Breast epithelium (tissue), 4 donors: ENCODE measurements at regions not wholly inside any gene's neighbourhood (a gene's known extent, or its start where the extent isn't known, plus 50 kb on each side); places are given as distances from the start of the nearest gene placed in this dataset.

Experiments used
- DNase-seq, 2 donors: peaks; one replicate each; pipeline ENCODE4 v3.0.0-alpha.2; 2019; ENCODE audit warnings: low spot score in 2 of 2
- H3K27ac ChIP-seq, 2 donors: fragments of 200-600 bp; sonication (generic) in 1 of 2; one replicate each; pipeline ENCODE4 v1.5.1; 2016 to 2019; ENCODE audit warnings: mild to moderate bottlenecking in 1 of 2
- H3K27me3 ChIP-seq, 2 donors: fragments of 200-600 bp; sonication (generic) in 1 of 2; one replicate each; pipeline versions ENCODE4 v1.5.1 to v1.6.0; 2017 to 2019; ENCODE audit warnings: control low read depth in 1 of 2, mild to moderate bottlenecking in 1 of 2
- H3K36me3 ChIP-seq: fragments of 200-600 bp; one replicate; pipeline ENCODE4 v1.5.1; 2019
- H3K4me1 ChIP-seq, 2 donors: fragments of 200-600 bp; sonication (generic); one replicate each; pipeline ENCODE4 v1.5.1; 2016 to 2019; ENCODE audit warnings: control low read depth in 1 of 2
- H3K4me3 ChIP-seq, 3 donors: fragments of 200-600 bp; sonication (generic); 1 replicate in 2 of 3; 2 replicates in 1 of 3; pipeline ENCODE4 v1.5.1; 2016 to 2019; ENCODE audit warnings: mild to moderate bottlenecking in 3 of 3, moderate library complexity in 2 of 3
- H3K9me3 ChIP-seq, 2 donors: fragments of 200-600 bp; sonication (generic) in 1 of 2; one replicate each; pipeline ENCODE4 v1.5.1; 2016 to 2019; ENCODE audit warnings: control low read depth in 1 of 2
- POLR2A ChIP-seq: fragments of 450-650 bp; IDR thresholded peaks from one replicate; pipeline ENCODE4 v1.6.1; 2016; ENCODE audit warnings: antibody characterized with exemption, mild to moderate bottlenecking, moderate library complexity
- POLR2AphosphoS5 ChIP-seq, 3 donors: sonication (generic); formaldehyde crosslinking; IDR thresholded peaks; one replicate each; pipeline ENCODE4 v1.6.1; 2017; ENCODE audit warnings: antibody characterized with exemption in 3 of 3
- intact Hi-C: fragments of 100-400 bp; cut with DNase I; formaldehyde crosslinking; loops from one replicate; pipeline ENCODE4 v1.15.1; 2023; ENCODE audit warnings: low total_unique reads
- TF ChIP-seq, protein P1 (sequence below), 3 donors: fragments of 450-650 bp; IDR thresholded peaks; one replicate each; pipeline ENCODE4 v1.5.1; 2016 to 2017; ENCODE audit warnings: antibody characterized with exemption in 3 of 3, mild to moderate bottlenecking in 3 of 3, moderate library complexity in 3 of 3

DNA sequence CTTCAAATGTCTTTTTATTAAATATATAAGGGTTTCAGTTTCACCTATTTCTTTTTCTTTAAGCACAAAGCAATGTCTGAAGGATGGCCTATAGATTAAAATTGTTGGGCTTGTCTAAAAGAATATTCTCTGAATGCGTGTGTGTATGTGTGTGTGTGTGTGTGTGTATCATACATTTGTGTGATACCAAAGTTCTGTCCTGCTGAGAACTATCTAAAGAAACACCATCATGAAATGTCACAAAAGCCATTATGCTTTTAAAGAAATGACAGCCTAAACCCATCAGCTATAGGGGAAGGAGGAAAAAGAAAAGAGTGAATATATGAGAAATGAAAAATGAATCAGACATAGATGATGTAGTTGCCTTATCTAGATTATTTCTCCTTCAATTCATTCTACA, 1501.5 kb upstream of the TENM3 start:
- no peak for TF ChIP-seq POLR2AphosphoS5 (IDR thresholded peaks at IDR 0.05)
- TF ChIP-seq, protein P1, sequence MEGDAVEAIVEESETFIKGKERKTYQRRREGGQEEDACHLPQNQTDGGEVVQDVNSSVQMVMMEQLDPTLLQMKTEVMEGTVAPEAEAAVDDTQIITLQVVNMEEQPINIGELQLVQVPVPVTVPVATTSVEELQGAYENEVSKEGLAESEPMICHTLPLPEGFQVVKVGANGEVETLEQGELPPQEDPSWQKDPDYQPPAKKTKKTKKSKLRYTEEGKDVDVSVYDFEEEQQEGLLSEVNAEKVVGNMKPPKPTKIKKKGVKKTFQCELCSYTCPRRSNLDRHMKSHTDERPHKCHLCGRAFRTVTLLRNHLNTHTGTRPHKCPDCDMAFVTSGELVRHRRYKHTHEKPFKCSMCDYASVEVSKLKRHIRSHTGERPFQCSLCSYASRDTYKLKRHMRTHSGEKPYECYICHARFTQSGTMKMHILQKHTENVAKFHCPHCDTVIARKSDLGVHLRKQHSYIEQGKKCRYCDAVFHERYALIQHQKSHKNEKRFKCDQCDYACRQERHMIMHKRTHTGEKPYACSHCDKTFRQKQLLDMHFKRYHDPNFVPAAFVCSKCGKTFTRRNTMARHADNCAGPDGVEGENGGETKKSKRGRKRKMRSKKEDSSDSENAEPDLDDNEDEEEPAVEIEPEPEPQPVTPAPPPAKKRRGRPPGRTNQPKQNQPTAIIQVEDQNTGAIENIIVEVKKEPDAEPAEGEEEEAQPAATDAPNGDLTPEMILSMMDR (IDR thresholded peaks at IDR 0.05), result no peak
- TF ChIP-seq POLR2A, result no peak
- DNase-seq, result no peak
- H3K36me3 ChIP-seq, result no peaks in the 10 kb centered on the region
- no peaks in the 10 kb centered on the region for H3K27me3 ChIP-seq
- no peak overlapping the region for H3K27ac ChIP-seq
- H3K9me3 ChIP-seq, result no peaks in the 10 kb centered on the region
- H3K4me3 ChIP-seq, result no peak overlapping the region
- H3K4me1 ChIP-seq, result no peaks in the 10 kb centered on the region
- intact Hi-C loops, result no loop called here

DNA sequence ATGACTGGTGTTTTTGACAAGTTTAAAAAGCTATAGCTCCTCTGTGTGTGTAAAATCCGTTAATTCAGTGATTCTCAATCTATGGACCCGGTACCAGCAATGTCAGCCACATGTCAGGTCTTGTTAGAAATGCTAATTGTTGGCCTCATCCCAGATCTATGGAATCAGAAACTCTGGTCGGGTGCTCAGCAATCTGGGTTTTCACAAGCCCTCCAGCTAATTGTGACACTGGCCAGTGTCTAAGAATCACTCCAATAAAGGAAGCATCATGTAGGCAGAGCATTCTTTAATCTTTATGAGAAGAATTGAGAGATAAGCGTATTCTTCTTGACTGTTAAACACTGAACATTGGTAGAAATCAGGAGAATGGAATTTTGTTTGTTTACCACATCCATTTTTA, 1498.2 kb upstream of the TENM3 start:
- TF ChIP-seq POLR2AphosphoS5 (IDR thresholded peaks at IDR 0.05), result no peak
- TF ChIP-seq, protein P1 (IDR thresholded peaks at IDR 0.05), result no peak
- TF ChIP-seq POLR2A, result no peak
- H3K27me3 ChIP-seq, result no peaks in the 10 kb centered on the region
- H3K27ac ChIP-seq, result no peak overlapping the region
- peaks cover 0 to 3% of the 10 kb centered on the region in 2 donors for H3K9me3 ChIP-seq
- intact Hi-C loops, result no loop called here
- DNase-seq, result no peak
- H3K4me1 ChIP-seq, result no peaks in the 10 kb centered on the region
- H3K36me3 ChIP-seq, result peaks cover 3% of the 10 kb centered on the region
- no peak overlapping the region for H3K4me3 ChIP-seq

DNA sequence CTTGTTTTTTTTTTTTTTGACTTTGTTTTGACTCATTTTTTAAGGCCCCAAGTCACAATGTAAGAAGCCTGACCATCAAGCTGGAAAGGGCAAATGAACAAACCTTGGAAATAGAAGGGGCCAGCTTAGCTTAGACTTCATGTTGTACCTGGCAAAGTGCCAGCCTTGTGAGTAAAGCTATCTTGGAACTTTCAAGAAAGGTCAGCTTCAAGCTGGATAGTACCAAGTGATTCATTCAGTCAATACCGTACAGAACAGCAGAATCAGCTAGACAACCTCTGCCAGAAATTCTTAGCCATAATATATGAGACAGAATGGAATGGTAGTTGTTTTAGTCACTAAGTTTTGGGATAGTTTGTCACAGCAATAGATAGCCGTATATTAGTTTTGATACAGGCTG, 1492.2 kb upstream of the TENM3 start:
- TF ChIP-seq, protein P1 (IDR thresholded peaks at IDR 0.05), result no peak
- TF ChIP-seq POLR2AphosphoS5 (IDR thresholded peaks at IDR 0.05), result no peak
- TF ChIP-seq POLR2A, result no peak
- Histone ChIP-seq H3K9me3 (peaks cover 0 to 10% of the 10 kb centered on the region in 2 donors), H3K27ac (no peak overlapping the region), H3K4me3 (no peak overlapping the region), H3K4me1 (no peaks in the 10 kb centered on the region), H3K36me3 (peaks cover 3% of the 10 kb centered on the region), H3K27me3 (no peaks in the 10 kb centered on the region)
- DNase-seq, result no peak
- intact Hi-C loops, result no loop called here

DNA sequence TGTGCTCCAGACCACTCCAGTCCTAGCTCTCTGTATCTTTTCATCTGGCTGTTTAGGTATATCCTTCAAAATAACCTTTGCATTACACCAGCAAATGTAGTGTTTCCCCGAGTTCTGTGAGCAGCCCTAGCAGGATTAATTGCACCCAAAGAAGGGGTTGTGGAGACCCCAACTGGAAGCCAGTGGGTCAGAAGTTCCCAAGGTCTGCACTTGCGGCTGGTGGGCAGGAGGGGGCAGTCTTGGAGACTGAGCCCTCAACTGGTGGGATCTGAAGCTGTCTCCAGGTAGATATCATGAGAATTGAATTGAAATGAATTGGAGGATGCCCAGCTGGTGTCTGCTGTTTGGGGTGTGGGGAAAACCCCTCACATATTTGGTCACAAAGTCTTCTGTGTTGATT, 1485.3 kb upstream of the TENM3 start:
- no peaks in the 10 kb centered on the region for H3K27me3 ChIP-seq
- H3K27ac ChIP-seq, result no peak overlapping the region
- H3K36me3 ChIP-seq, result no peaks in the 10 kb centered on the region
- intact Hi-C loops, result no loop called here
- no peak overlapping the region for H3K4me3 ChIP-seq
- no peak for TF ChIP-seq POLR2A
- TF ChIP-seq POLR2AphosphoS5 (IDR thresholded peaks at IDR 0.05), result no peak
- TF ChIP-seq, protein P1 (IDR thresholded peaks at IDR 0.05), result no peak
- H3K9me3 ChIP-seq, result no peaks in the 10 kb centered on the region
- H3K4me1 ChIP-seq, result no peaks in the 10 kb centered on the region
- DNase-seq, result no peak

DNA sequence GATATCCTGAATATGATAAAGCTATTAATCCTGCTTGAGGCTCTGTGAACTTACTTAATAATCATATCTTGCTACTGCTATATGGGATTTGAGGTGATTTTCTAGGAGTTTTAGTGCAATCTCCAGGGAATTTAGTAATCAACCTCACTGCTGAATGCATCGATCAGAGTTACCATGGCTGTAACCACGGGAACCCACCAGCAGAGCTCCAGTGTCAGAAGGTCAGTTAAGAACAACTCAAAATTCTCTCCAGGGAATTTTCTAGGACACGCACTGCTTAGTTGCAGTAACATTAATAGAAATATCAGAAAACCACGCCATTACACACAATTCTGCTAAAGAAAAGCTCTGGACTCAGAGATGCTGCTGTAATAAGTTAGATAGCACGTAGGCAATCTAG, 1477.2 kb upstream of the TENM3 start:
- DNase-seq, result no peak
- Histone ChIP-seq H3K27me3 (no peaks in the 10 kb centered on the region), H3K36me3 (no peaks in the 10 kb centered on the region), H3K4me3 (no peak overlapping the region), H3K4me1 (no peaks in the 10 kb centered on the region), H3K9me3 (no peaks in the 10 kb centered on the region), H3K27ac (no peak overlapping the region)
- no peak for TF ChIP-seq POLR2AphosphoS5 (IDR thresholded peaks at IDR 0.05)
- TF ChIP-seq, protein P1 (IDR thresholded peaks at IDR 0.05), result no peak
- TF ChIP-seq POLR2A, result no peak
- intact Hi-C loops, result no loop called here
